Mesothelial cell of epicardium (in vitro differentiated cells): ENCODE measurements at regions not wholly inside any gene's neighbourhood (a gene's known extent, or its start where the extent isn't known, plus 50 kb on each side); places are given as distances from the start of the nearest gene placed in this dataset.
"Not testable (repeated sequence)": the region's sequence is repeated elsewhere in the genome, so short reads cannot be mapped to it uniquely, and the experiment has no call there.

ENCODE experiments used
- DNase-seq, 2 experiments: peaks; one replicate each; pipeline ENCODE4 v3.0.0; 2021; ENCODE audit warnings: low spot score in 2 of 2; ENCODE audit not compliant: unreplicated experiment in 2 of 2
- H3K27ac Mint-ChIP-seq: 2 replicates; pipeline ENCODE4 v1.8.0; 2021; ENCODE audit warnings: mixed read lengths
- H3K27me3 Mint-ChIP-seq: 2 replicates; pipeline ENCODE4 v1.8.0; 2021; ENCODE audit warnings: low read depth, mixed read lengths
- H3K36me3 Mint-ChIP-seq: 2 replicates; pipeline ENCODE4 v1.8.0; 2021; ENCODE audit warnings: mixed read lengths
- H3K4me1 Mint-ChIP-seq: 2 replicates; pipeline ENCODE4 v1.8.0; 2021; ENCODE audit warnings: mixed read lengths
- H3K4me3 Mint-ChIP-seq: 2 replicates; pipeline ENCODE4 v1.8.0; 2021; ENCODE audit warnings: mild to moderate bottlenecking, moderate library complexity, mixed read lengths
- H3K9me3 Mint-ChIP-seq: 2 replicates; pipeline ENCODE4 v1.8.0; 2021; ENCODE audit warnings: mixed read lengths
- CTCF ChIP-seq: fragments of 200-600 bp; sonication (generic); IDR thresholded peaks from one replicate; pipeline ENCODE4 v1.5.0; 2021; ENCODE audit warnings: antibody characterized with exemption; ENCODE audit not compliant: unreplicated experiment

- Mint-ChIP-seq H3K27ac (no peak overlapping the region), H3K4me3 (no peak overlapping the region), H3K4me1 (peaks cover 12% of the 10 kb centered on the region), H3K27me3 (no peaks in the 10 kb centered on the region), H3K9me3 (no peaks in the 10 kb centered on the region), H3K36me3 (no peaks in the 10 kb centered on the region)
- no peak for DNase-seq
- no peak for TF ChIP-seq CTCF
Measured at GRCh38 chr2:8346208-8346607, 335.6 kb upstream of the ID2 start.

DNA sequence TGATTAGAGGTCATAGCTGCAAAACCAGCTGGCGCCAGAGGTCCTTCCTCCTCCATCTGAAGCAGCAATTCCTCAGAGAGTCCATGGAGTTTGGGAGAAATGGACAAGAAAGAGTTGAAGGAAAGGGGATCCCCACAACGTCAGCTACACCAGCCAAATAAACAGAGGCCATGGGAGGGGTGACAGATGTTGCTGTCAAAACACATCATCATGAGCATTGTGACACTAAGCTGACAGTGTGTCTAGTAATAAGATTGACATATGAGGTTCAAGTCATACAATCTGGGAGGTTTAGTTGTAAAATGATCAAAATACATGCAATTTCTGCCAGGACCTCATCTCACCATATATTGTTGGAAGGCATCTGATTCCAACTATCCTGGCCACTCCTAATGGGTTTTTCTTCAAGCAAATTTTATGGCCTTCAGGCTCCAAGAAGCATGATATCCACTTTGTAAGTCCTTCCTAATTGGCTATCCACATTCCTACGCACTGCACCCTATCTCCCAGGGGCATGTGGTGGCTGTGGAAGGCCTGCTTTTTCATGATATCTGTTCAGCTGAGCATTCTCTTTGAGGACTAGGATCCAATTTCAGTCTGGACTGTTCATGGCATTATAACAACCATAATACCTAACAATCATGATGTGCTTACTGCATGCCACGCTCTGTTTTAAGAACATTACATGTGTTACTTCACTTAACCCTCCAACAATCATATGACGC lies 335.0 kb upstream of the ID2 start:
- Mint-ChIP-seq H3K4me3 (no peak overlapping the region), H3K27ac (no peak overlapping the region), H3K36me3 (no peaks in the 10 kb centered on the region), H3K27me3 (no peaks in the 10 kb centered on the region), H3K4me1 (peaks cover 12% of the 10 kb centered on the region), H3K9me3 (no peaks in the 10 kb centered on the region)
- DNase-seq: no peak
- no peak for TF ChIP-seq CTCF

- not testable (repeated sequence) for H3K27ac Mint-ChIP-seq, H3K9me3 Mint-ChIP-seq, DNase-seq, H3K36me3 Mint-ChIP-seq, H3K4me3 Mint-ChIP-seq, H3K27me3 Mint-ChIP-seq
- peaks cover 12% of the 10 kb centered on the region for H3K4me1 Mint-ChIP-seq
Measured at GRCh38 chr2:8348911-8349310, 332.9 kb upstream of the ID2 start.

DNA sequence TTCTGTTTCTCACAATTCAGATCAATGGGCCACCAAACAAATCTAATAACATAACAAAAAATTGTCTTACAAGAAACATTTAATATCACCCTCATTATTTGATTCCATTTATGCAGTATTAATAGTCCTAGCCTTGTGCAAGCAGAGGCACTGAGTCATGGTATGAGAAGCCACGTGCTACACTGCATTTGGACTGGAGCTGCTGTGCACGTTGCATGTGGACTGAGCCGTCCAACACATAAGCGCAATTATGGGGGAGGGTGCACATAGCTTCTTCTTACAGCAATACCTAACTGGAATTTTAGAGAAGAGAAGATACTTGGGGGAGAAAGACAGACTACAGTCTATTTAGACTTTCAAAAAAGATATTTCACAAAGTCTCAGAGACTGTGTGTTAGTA lies 329.6 kb upstream of the ID2 start:
- Mint-ChIP-seq H3K4me3 (no peak overlapping the region), H3K27ac (no peak overlapping the region), H3K27me3 (no peaks in the 10 kb centered on the region), H3K4me1 (peaks cover 12% of the 10 kb centered on the region), H3K9me3 (peaks cover 14% of the 10 kb centered on the region), H3K36me3 (no peaks in the 10 kb centered on the region)
- no peak for DNase-seq
- TF ChIP-seq CTCF: no peak

DNA sequence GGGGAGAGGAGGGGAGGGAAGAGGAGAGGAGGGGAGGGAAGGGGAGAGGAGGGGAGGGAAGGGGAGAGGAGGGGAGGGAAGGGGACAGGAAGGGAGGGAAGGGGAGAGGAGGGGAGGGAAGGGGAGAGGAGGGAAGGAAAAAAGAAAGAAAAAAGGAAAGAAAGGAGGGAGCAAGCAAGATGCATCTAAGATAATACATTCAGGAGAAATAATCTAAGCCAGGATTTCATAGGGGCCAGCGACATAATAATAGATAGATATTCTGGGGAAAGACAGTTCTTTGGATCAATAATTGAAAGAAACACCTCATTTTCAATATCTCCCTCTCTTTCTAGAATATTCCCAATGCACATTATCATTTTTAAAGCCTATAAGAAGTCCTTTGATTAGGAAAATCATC lies 328.9 kb upstream of the ID2 start:
- TF ChIP-seq CTCF: no peak
- Mint-ChIP-seq H3K27me3 (no peaks in the 10 kb centered on the region), H3K4me3 (no peak overlapping the region), H3K36me3 (no peaks in the 10 kb centered on the region), H3K9me3 (peaks cover 14% of the 10 kb centered on the region), H3K4me1 (peaks cover 11% of the 10 kb centered on the region), H3K27ac (no peak overlapping the region)
- DNase-seq: no peak

- TF ChIP-seq CTCF: no peak
- Mint-ChIP-seq H3K27ac (no peak overlapping the region), H3K4me1 (no peaks in the 10 kb centered on the region), H3K36me3 (no peaks in the 10 kb centered on the region), H3K9me3 (peaks cover 14% of the 10 kb centered on the region), H3K4me3 (no peak overlapping the region), H3K27me3 (no peaks in the 10 kb centered on the region)
- DNase-seq: no peak
Measured at GRCh38 chr2:8355102-8355859, 326.6 kb upstream of the ID2 start.
